Kidney (tissue), 13 donors: ENCODE measurements at regions not wholly inside any gene's neighbourhood (a gene's known extent, or its start where the extent isn't known, plus 50 kb on each side); places are given as distances from the start of the nearest gene placed in this dataset.

Source experiments
- DNase-seq, 5 donors: peaks; one replicate each; pipeline ENCODE4 v3.0.0-alpha.2; 2013 to 2020
- FAIRE-seq: peaks from 2 replicates; lab custom pipeline; 2012; peaks lifted over from hg19 to GRCh38; lab: Jason Lieb, UNC
- H3K27ac ChIP-seq, 2 donors: one replicate each; pipeline ENCODE4 v1.7.0; 2013; ENCODE audit warnings: low read depth in 2 of 2, low read length in 2 of 2, inconsistent platforms in 1 of 2
- H3K27me3 ChIP-seq: one replicate; pipeline ENCODE4 v1.7.1; 2013; ENCODE audit warnings: low read length, inconsistent platforms; ENCODE audit not compliant: control insufficient read depth, insufficient read depth
- H3K36me3 ChIP-seq, 3 donors: one replicate each; pipeline versions ENCODE4 v1.7.0 to v1.7.1; 2013; ENCODE audit warnings: low read length in 3 of 3, control low read depth in 1 of 3, inconsistent platforms in 1 of 3; ENCODE audit not compliant: insufficient read depth in 3 of 3, control insufficient read depth in 2 of 3
- H3K4me1 ChIP-seq, 3 donors: one replicate each; pipeline versions ENCODE4 v1.7.0 to v1.7.1; 2013; ENCODE audit warnings: low read length in 3 of 3, inconsistent platforms in 1 of 3, low read depth in 1 of 3; ENCODE audit not compliant: control insufficient read depth in 2 of 3, insufficient read depth in 2 of 3
- H3K4me3 ChIP-seq, 3 donors: one replicate each; pipeline versions ENCODE4 v1.7.0 to v1.8.1; 2013; ENCODE audit warnings: low read length in 3 of 3, control low read depth in 1 of 3, inconsistent platforms in 1 of 3
- H3K9ac ChIP-seq, 3 donors: one replicate each; pipeline versions ENCODE4 v1.7.0 to v1.7.1; 2013; ENCODE audit warnings: low read length in 3 of 3, control low read depth in 1 of 3, inconsistent platforms in 1 of 3
- H3K9me3 ChIP-seq, 3 donors: one replicate each; pipeline versions ENCODE4 v1.7.0 to v1.7.1; 2013; ENCODE audit warnings: low read length in 3 of 3, control low read depth in 1 of 3, inconsistent platforms in 1 of 3; ENCODE audit not compliant: control insufficient read depth in 2 of 3, insufficient read depth in 1 of 3
- CTCF ChIP-seq: IDR thresholded peaks from 3 replicates; pipeline ENCODE4 v1.5.1; 2012; ENCODE audit warnings: mild to moderate bottlenecking, moderate library complexity, borderline replicate concordance; ENCODE audit not compliant: insufficient read depth; ENCODE audit errors: extremely low read depth
- intact Hi-C: fragments of 100-400 bp; cut with DNase I; formaldehyde crosslinking; loops from one replicate; pipeline ENCODE4 v1.11.1; 2022
- donor health status: control.
- donor health status: control.
- donor health status: control.
- donor health status: control.
- donor health status: control.
- donor health status: DM: yes; HTN: yes; CAD: no.
- donor health status: Normal renal cell carcinoma (clear cell type).

GRCh38 chr1:181142096-181142958 lies 53.8 kb downstream of the IER5 start:
- peak; percentile 98 for TF ChIP-seq CTCF
- H3K4me3 ChIP-seq, result peak overlapping the region; percentile 35 to 64 (median 54)
- peak overlapping the region in 2 of 3 donors; percentile 39 to 69 for H3K9ac ChIP-seq
- FAIRE-seq (no peak), DNase-seq (peak; percentile 91 to 95 (median 93))
- no peaks in the 10 kb centered on the region for H3K36me3 ChIP-seq
- H3K27me3 ChIP-seq, result no peaks in the 10 kb centered on the region
- H3K4me1 ChIP-seq, result peaks cover 0 to 7% (median 0%) of the 10 kb centered on the region in 3 donors
- no peak overlapping the region for H3K27ac ChIP-seq
- no peaks in the 10 kb centered on the region for H3K9me3 ChIP-seq
- intact Hi-C loops, result loop anchor here (10.0 kb wide), 1 partner anchor 58 kb away; the partner anchor contains the start of gene IER5

GRCh38 chr1:181143102-181143859 lies 54.8 kb downstream of the IER5 start:
- intact Hi-C loops, result loop anchor here (10.0 kb wide), 1 partner anchor 58 kb away; the partner anchor contains the start of gene IER5
- H3K27ac ChIP-seq, result no peak overlapping the region
- DNase-seq, result no peak
- no peak overlapping the region for H3K4me3 ChIP-seq
- H3K27me3 ChIP-seq, result no peaks in the 10 kb centered on the region
- FAIRE-seq, result no peak
- H3K36me3 ChIP-seq, result no peaks in the 10 kb centered on the region
- TF ChIP-seq CTCF, result no peak
- H3K9me3 ChIP-seq, result no peaks in the 10 kb centered on the region
- H3K9ac ChIP-seq, result no peak overlapping the region
- H3K4me1 ChIP-seq, result peaks cover 0 to 7% (median 0%) of the 10 kb centered on the region in 3 donors

GRCh38 chr1:181144238-181144637 lies 55.7 kb downstream of the IER5 start:
- intact Hi-C loops, result loop anchor here (10.0 kb wide), 1 partner anchor 59 kb away; the partner anchor contains the start of gene IER5
- DNase-seq (no peak), FAIRE-seq (no peak)
- H3K9ac ChIP-seq, result no peak overlapping the region
- no peak overlapping the region for H3K27ac ChIP-seq
- no peaks in the 10 kb centered on the region for H3K36me3 ChIP-seq
- no peaks in the 10 kb centered on the region for H3K9me3 ChIP-seq
- no peaks in the 10 kb centered on the region for H3K27me3 ChIP-seq
- peaks cover 0 to 7% (median 0%) of the 10 kb centered on the region in 3 donors for H3K4me1 ChIP-seq
- H3K4me3 ChIP-seq, result no peak overlapping the region
- TF ChIP-seq CTCF, result no peak
